T-cell (primary cell): ENCODE measurements at regions not wholly inside any gene's neighbourhood (a gene's known extent, or its start where the extent isn't known, plus 50 kb on each side); places are given as distances from the start of the nearest gene placed in this dataset.

Experiments
- ATAC-seq, 4 experiments: fragments of 200-7000 bp in 3 of 4; fragments of 150-1000 bp in 1 of 4; cut with Tn5 transposase; replicated peaks in 1 of 4; 1 replicate in 3 of 4; 2 replicates in 1 of 4; pipeline ENCODE4 v1.10.0; 2021; ENCODE audit warnings: moderate library complexity in 3 of 4, mild to moderate bottlenecking in 2 of 4, moderate number of reproducible peaks in 1 of 4
- CTCF ChIA-PET, 2 donors: fragments of 300-600 bp; sonication (Branson Sonifier 250); formaldehyde crosslinking; loops; one replicate each; lab custom pipeline; 2022; ENCODE audit warnings: antibody characterized with exemption in 2 of 2; lab: Charles Lee
- POLR2A ChIA-PET, 2 donors: fragments of 300-600 bp; sonication (Branson Sonifier 250); formaldehyde crosslinking; loops; one replicate each; lab custom pipeline; 2022; ENCODE audit warnings: antibody characterized with exemption in 2 of 2; lab: Charles Lee
- DNase-seq, 35 experiments: peaks; one replicate each; pipeline versions ENCODE4 v3.0.0 to v3.0.0-alpha.2; 2013 to 2023
- H3K27ac ChIP-seq: one replicate; pipeline ENCODE4 v1.5.1; 2013; ENCODE audit warnings: low read length
- H3K27me3 ChIP-seq, 2 experiments: replicated peaks in 1 of 2; 1 replicate in 1 of 2; 2 replicates in 1 of 2; pipeline versions ENCODE4 v1.6.1 to v1.7.0; 2013; ENCODE audit warnings: low read length in 1 of 2, mixed read lengths in 1 of 2; ENCODE audit not compliant: control insufficient read depth in 2 of 2, insufficient read depth in 2 of 2; ENCODE audit errors: extremely low read depth in 1 of 2
- H3K36me3 ChIP-seq, 2 donors: 1 replicate in 1 of 2; 2 replicates in 1 of 2; pipeline versions ENCODE4 v1.6.1 to v1.7.0; 2013; ENCODE audit warnings: low read length in 1 of 2; ENCODE audit not compliant: control insufficient read depth in 2 of 2, insufficient read depth in 1 of 2; ENCODE audit errors: extremely low read depth in 1 of 2
- H3K4me1 ChIP-seq, 2 experiments: 1 replicate in 1 of 2; 2 replicates in 1 of 2; pipeline versions ENCODE4 v1.6.1 to v1.7.0; 2013; ENCODE audit warnings: low read length in 2 of 2, mixed read lengths in 1 of 2; ENCODE audit not compliant: insufficient read depth in 2 of 2, control insufficient read depth in 1 of 2; ENCODE audit errors: extremely low read depth in 1 of 2
- H3K4me3 ChIP-seq, 2 donors: 1 replicate in 1 of 2; 2 replicates in 1 of 2; pipeline versions ENCODE4 v1.5.1 to v1.7.0; 2013; ENCODE audit warnings: mild to moderate bottlenecking in 2 of 2, low read length in 1 of 2, moderate library complexity in 1 of 2; ENCODE audit not compliant: control insufficient read depth in 1 of 2; ENCODE audit errors: extremely low read depth in 1 of 2
- H3K9me3 ChIP-seq: 2 replicates; pipeline ENCODE4 v1.7.0; 2013
- H3K27ac Mint-ChIP-seq, 2 donors: one replicate each; pipeline ENCODE4 v1.8.0; 2020 to 2021; ENCODE audit warnings: mild to moderate bottlenecking in 2 of 2, mixed read lengths in 2 of 2
- H3K27me3 Mint-ChIP-seq, 2 donors: one replicate each; pipeline ENCODE4 v1.8.0; 2021 to 2022; ENCODE audit warnings: mixed read lengths in 2 of 2
- H3K36me3 Mint-ChIP-seq: one replicate; pipeline ENCODE4 v1.8.0; 2021; ENCODE audit warnings: mixed read lengths
- H3K4me1 Mint-ChIP-seq, 3 donors: one replicate each; pipeline ENCODE4 v1.8.0; 2020 to 2022; ENCODE audit warnings: mixed read lengths in 3 of 3, mild to moderate bottlenecking in 1 of 3
- H3K4me3 Mint-ChIP-seq, 3 donors: one replicate each; pipeline ENCODE4 v1.8.0; 2020 to 2022; ENCODE audit warnings: mild to moderate bottlenecking in 3 of 3, mixed read lengths in 3 of 3, moderate library complexity in 3 of 3
- H3K9me3 Mint-ChIP-seq, 3 donors: one replicate each; pipeline ENCODE4 v1.8.0; 2020 to 2022; ENCODE audit warnings: mixed read lengths in 3 of 3
- WGBS: methylation state at CpG from one replicate; pipeline ENCODE4 v1.1.5; 2013; ENCODE audit warnings: missing lambda C conversion rate; ENCODE audit not compliant: insufficient coverage; 5-methylcytosine and 5-hydroxymethylcytosine counted together

- ChIA-PET POLR2A (no interaction called here), CTCF (no interaction called here)
- H3K9me3 Mint-ChIP-seq, result peaks cover 0 to 4% (median 3%) of the 10 kb centered on the region in 3 donors
- H3K36me3 ChIP-seq, result no peaks in the 10 kb centered on the region
- ATAC-seq (no peak), DNase-seq (no peak)
- no peaks in the 10 kb centered on the region for H3K36me3 Mint-ChIP-seq
- H3K27ac ChIP-seq, result no peak overlapping the region
- H3K27ac Mint-ChIP-seq, result no peak overlapping the region
- H3K9me3 ChIP-seq, result no peaks in the 10 kb centered on the region
- H3K4me3 Mint-ChIP-seq, result no peak overlapping the region
- H3K4me1 Mint-ChIP-seq, result no peaks in the 10 kb centered on the region
- no CpG with 5 or more reads among the region's 1 CpG for WGBS
- no peaks in the 10 kb centered on the region for H3K4me1 ChIP-seq
- no peaks in the 10 kb centered on the region for H3K27me3 ChIP-seq
- no peak overlapping the region for H3K4me3 ChIP-seq
- H3K27me3 Mint-ChIP-seq, result peaks cover 0 to 10% of the 10 kb centered on the region in 2 donors
These were observed 432.8 kb downstream of the GJA1 start for GRCh38 chr6:121868206-121868605.

- CTCF ChIA-PET, result no interaction called here
- no CpG with 5 or more reads among the region's 2 CpGs for WGBS
- H3K27me3 Mint-ChIP-seq, result peaks cover 0 to 4% of the 10 kb centered on the region in 2 donors
- Histone ChIP-seq H3K27ac (no peak overlapping the region), H3K4me3 (no peak overlapping the region), H3K27me3 (no peaks in the 10 kb centered on the region), H3K4me1 (no peaks in the 10 kb centered on the region), H3K36me3 (no peaks in the 10 kb centered on the region), H3K9me3 (no peaks in the 10 kb centered on the region)
- H3K4me3 Mint-ChIP-seq, result no peak overlapping the region
- DNase-seq, result no peak
- H3K4me1 Mint-ChIP-seq, result no peaks in the 10 kb centered on the region
- H3K36me3 Mint-ChIP-seq, result no peaks in the 10 kb centered on the region
- ATAC-seq, result no peak
- no peak overlapping the region for H3K27ac Mint-ChIP-seq
- POLR2A ChIA-PET, result no interaction called here
- peaks cover 0 to 6% (median 4%) of the 10 kb centered on the region in 3 donors for H3K9me3 Mint-ChIP-seq
These were observed 438.1 kb downstream of the GJA1 start for GRCh38 chr6:121873595-121873994.

GRCh38 chr6:121876721-121877120 is 441.3 kb downstream of the GJA1 start:
- peaks cover 0 to 6% (median 4%) of the 10 kb centered on the region in 3 donors for H3K9me3 Mint-ChIP-seq
- no peaks in the 10 kb centered on the region for H3K36me3 ChIP-seq
- no peaks in the 10 kb centered on the region for H3K27me3 Mint-ChIP-seq
- no peaks in the 10 kb centered on the region for H3K27me3 ChIP-seq
- no peaks in the 10 kb centered on the region for H3K36me3 Mint-ChIP-seq
- H3K4me3 ChIP-seq, result no peak overlapping the region
- ChIA-PET POLR2A (no interaction called here), CTCF (no interaction called here)
- no peak overlapping the region for H3K4me3 Mint-ChIP-seq
- no peaks in the 10 kb centered on the region for H3K4me1 ChIP-seq
- H3K9me3 ChIP-seq, result no peaks in the 10 kb centered on the region
- no peak overlapping the region for H3K27ac Mint-ChIP-seq
- no peaks in the 10 kb centered on the region for H3K4me1 Mint-ChIP-seq
- no peak for ATAC-seq
- H3K27ac ChIP-seq, result no peak overlapping the region
- no peak for DNase-seq

- H3K36me3 ChIP-seq, result no peaks in the 10 kb centered on the region
- no peak overlapping the region for H3K4me3 ChIP-seq
- Mint-ChIP-seq H3K27ac (no peak overlapping the region), H3K4me3 (no peak overlapping the region), H3K4me1 (no peaks in the 10 kb centered on the region), H3K9me3 (peaks cover 0 to 6% (median 0%) of the 10 kb centered on the region in 3 donors), H3K27me3 (no peaks in the 10 kb centered on the region), H3K36me3 (no peaks in the 10 kb centered on the region)
- H3K27ac ChIP-seq, result no peak overlapping the region
- no peak for DNase-seq
- POLR2A ChIA-PET, result no interaction called here
- no CpG with 5 or more reads among the region's 1 CpG for WGBS
- H3K27me3 ChIP-seq, result no peaks in the 10 kb centered on the region
- CTCF ChIA-PET, result no interaction called here
- no peak for ATAC-seq
- no peaks in the 10 kb centered on the region for H3K9me3 ChIP-seq
- no peaks in the 10 kb centered on the region for H3K4me1 ChIP-seq
These were observed 443.7 kb downstream of the GJA1 start for GRCh38 chr6:121879149-121879548.

- H3K27me3 Mint-ChIP-seq, result no peaks in the 10 kb centered on the region
These were observed 445.4 kb downstream of the GJA1 start for GRCh38 chr6:121880831-121881230.

GRCh38 chr6:121881974-121882667 is 446.7 kb downstream of the GJA1 start:
- Mint-ChIP-seq H3K4me3 (no peak overlapping the region), H3K27me3 (no peaks in the 10 kb centered on the region), H3K4me1 (no peaks in the 10 kb centered on the region), H3K36me3 (no peaks in the 10 kb centered on the region), H3K9me3 (no peaks in the 10 kb centered on the region), H3K27ac (no peak overlapping the region)
- H3K4me1 ChIP-seq, result no peaks in the 10 kb centered on the region
- 38% methylated on average over 1 of the region's 2 CpGs for WGBS
- H3K36me3 ChIP-seq, result no peaks in the 10 kb centered on the region
- ChIA-PET POLR2A (no interaction called here), CTCF (no interaction called here)
- no peak overlapping the region for H3K4me3 ChIP-seq
- DNase-seq (no peak), ATAC-seq (no peak)
- no peak overlapping the region for H3K27ac ChIP-seq
- H3K9me3 ChIP-seq, result no peaks in the 10 kb centered on the region
- H3K27me3 ChIP-seq, result no peaks in the 10 kb centered on the region

More at GRCh38 chr6:121880831-121881230, 445.4 kb downstream of the GJA1 start:
- CTCF ChIA-PET, result interaction anchor here (0.6 kb wide), 2 partner anchors 49 to 132 kb away, joined by 3 read pairs; no protein-coding TSS in a partner anchor
- Histone ChIP-seq H3K4me3 (no peak overlapping the region), H3K27me3 (no peaks in the 10 kb centered on the region), H3K36me3 (no peaks in the 10 kb centered on the region), H3K4me1 (no peaks in the 10 kb centered on the region), H3K27ac (no peak overlapping the region), H3K9me3 (no peaks in the 10 kb centered on the region)
- no peak overlapping the region for H3K4me3 Mint-ChIP-seq
- no peaks in the 10 kb centered on the region for H3K36me3 Mint-ChIP-seq
- H3K4me1 Mint-ChIP-seq, result no peaks in the 10 kb centered on the region
- DNase-seq (no peak), ATAC-seq (no peak)
- peaks cover 0 to 6% (median 0%) of the 10 kb centered on the region in 3 donors for H3K9me3 Mint-ChIP-seq
- H3K27ac Mint-ChIP-seq, result no peak overlapping the region
- POLR2A ChIA-PET, result no interaction called here
